ENCODE measurements at regions not wholly inside any gene's neighbourhood (a gene's known extent, or its start where the extent isn't known, plus 50 kb on each side); places are given as distances from the start of the nearest gene placed in this dataset.

GRCh38 chr5:62192958-62193357 is 113.0 kb upstream of the KIF2A start:
- TF ChIP-seq CTCF (IDR thresholded peaks at IDR 0.05) (no peak), POLR2A (IDR thresholded peaks at IDR 0.05) (no peak)
